GM19328 (cell line): ENCODE measurements at regions not wholly inside any gene's neighbourhood (a gene's known extent, or its start where the extent isn't known, plus 50 kb on each side); places are given as distances from the start of the nearest gene placed in this dataset.

ENCODE experiments used
- ATAC-seq: cut with Tn5 transposase; IDR thresholded peaks from one replicate; pipeline ENCODE4 v1.9.1; 2021; ENCODE audit warnings: mild to moderate bottlenecking, moderate library complexity; ENCODE audit not compliant: unreplicated experiment

GRCh38 chr16:51924744-51925143, 622.2 kb downstream of the TOX3 start:
- ATAC-seq = no peak

GRCh38 chr16:51922476-51922875, 624.5 kb downstream of the TOX3 start:
- no peak for ATAC-seq

GRCh38 chr16:51919736-51920135, 627.2 kb downstream of the TOX3 start:
- no peak for ATAC-seq

GRCh38 chr16:51916814-51917213, 630.1 kb downstream of the TOX3 start:
- no peak for ATAC-seq

- no peak for ATAC-seq
These were observed 630.7 kb downstream of the TOX3 start for GRCh38 chr16:51916231-51916630.

- no peak for ATAC-seq
These were observed 639.3 kb downstream of the TOX3 start for GRCh38 chr16:51907680-51908079.

GRCh38 chr16:51900221-51900780, 646.6 kb downstream of the TOX3 start:
- no peak for ATAC-seq

- ATAC-seq = no peak
These were observed 648.1 kb downstream of the TOX3 start for GRCh38 chr16:51898872-51899271.

- ATAC-seq = no peak
These were observed 650.9 kb downstream of the TOX3 start for GRCh38 chr16:51896013-51896412.

GRCh38 chr16:51892293-51893007, 654.5 kb downstream of the TOX3 start:
- ATAC-seq = no peak

- no peak for ATAC-seq
These were observed 658.4 kb downstream of the TOX3 start for GRCh38 chr16:51888534-51888933.

GRCh38 chr16:51888016-51888415, 658.9 kb downstream of the TOX3 start:
- ATAC-seq = no peak

GRCh38 chr16:51886456-51886855, 660.5 kb downstream of the TOX3 start:
- no peak for ATAC-seq

- no peak for ATAC-seq
These were observed 662.2 kb downstream of the TOX3 start for GRCh38 chr16:51884773-51885172.

- no peak for ATAC-seq
These were observed 665.2 kb downstream of the TOX3 start for GRCh38 chr16:51881731-51882130.

GRCh38 chr16:51880776-51881175, 666.2 kb downstream of the TOX3 start:
- no peak for ATAC-seq

- no peak for ATAC-seq
These were observed 669.3 kb downstream of the TOX3 start for GRCh38 chr16:51877686-51878085.

- ATAC-seq = no peak
These were observed 670.0 kb downstream of the TOX3 start for GRCh38 chr16:51876934-51877333.

- ATAC-seq = no peak
These were observed 670.4 kb downstream of the TOX3 start for GRCh38 chr16:51876601-51876875.

GRCh38 chr16:51875834-51876600, 670.9 kb downstream of the TOX3 start:
- no peak for ATAC-seq

- no peak for ATAC-seq
These were observed 674.4 kb downstream of the TOX3 start for GRCh38 chr16:51872524-51872923.

GRCh38 chr16:51870296-51870854, 676.6 kb downstream of the TOX3 start:
- no peak for ATAC-seq
